MCF 10A (cell line): ENCODE measurements at regions not wholly inside any gene's neighbourhood (a gene's known extent, or its start where the extent isn't known, plus 50 kb on each side); places are given as distances from the start of the nearest gene placed in this dataset.
"Not testable (repeated sequence)": the region's sequence is repeated elsewhere in the genome, so short reads cannot be mapped to it uniquely, and the experiment has no call there.

Experiments used
- BruUV-seq: library from RNA; stranded (reverse); fragments of 400-500 nt; replicated peaks from 2 replicates; lab custom pipeline; 2021; lab: Mats Ljungman, UMichigan
- CTCF ChIA-PET: fragments of 300-600 bp; sonication (Branson Sonifier 250); formaldehyde crosslinking; extraction: SDS; loops from one replicate; lab custom pipeline; 2021; ENCODE audit warnings: antibody characterized with exemption, inconsistent platforms; lab: Yijun Ruan, JAX
- POLR2A ChIA-PET: fragments of 300-600, 350-650 bp; sonication (Branson Sonifier 250); formaldehyde crosslinking; extraction: SDS; loops from one replicate; lab custom pipeline; 2020; ENCODE audit warnings: antibody characterized with exemption, inconsistent platforms; lab: Yijun Ruan, JAX
- DNase-seq: peaks from one replicate; pipeline ENCODE4 v3.0.0-alpha.2; 2018; ENCODE audit not compliant: unreplicated experiment
- H3K27ac Mint-ChIP-seq: one replicate; pipeline ENCODE4 v1.8.0; 2022; ENCODE audit warnings: mild to moderate bottlenecking, low read depth, mixed read lengths; ENCODE audit not compliant: unreplicated experiment
- H3K27me3 Mint-ChIP-seq: one replicate; pipeline ENCODE4 v1.8.0; 2022; ENCODE audit warnings: mixed read lengths; ENCODE audit not compliant: insufficient read depth, unreplicated experiment
- H3K36me3 Mint-ChIP-seq: one replicate; pipeline ENCODE4 v1.8.0; 2022; ENCODE audit warnings: mild to moderate bottlenecking, moderate library complexity, mixed read lengths; ENCODE audit not compliant: insufficient read depth, unreplicated experiment
- H3K4me1 Mint-ChIP-seq: one replicate; pipeline ENCODE4 v1.8.0; 2022; ENCODE audit warnings: mixed read lengths; ENCODE audit not compliant: insufficient read depth, unreplicated experiment
- H3K4me3 Mint-ChIP-seq: one replicate; pipeline ENCODE4 v1.8.0; 2022; ENCODE audit warnings: mild to moderate bottlenecking, moderate library complexity, mixed read lengths; ENCODE audit not compliant: unreplicated experiment
- H3K9me3 Mint-ChIP-seq: one replicate; pipeline ENCODE4 v1.8.0; 2022; ENCODE audit warnings: mixed read lengths; ENCODE audit not compliant: unreplicated experiment
- intact Hi-C: fragments of 100-400 bp; cut with micrococcal nuclease; formaldehyde crosslinking; loops from 2 replicates; pipeline ENCODE4 v1.14.1; 2022
- TF ChIP-seq, protein P1 (sequence below): fragments of 200-600 bp; IDR thresholded peaks from one replicate; pipeline ENCODE4 v1.8.0; 2022; ENCODE audit warnings: antibody characterized with exemption, mild to moderate bottlenecking; ENCODE audit not compliant: unreplicated experiment

DNA sequence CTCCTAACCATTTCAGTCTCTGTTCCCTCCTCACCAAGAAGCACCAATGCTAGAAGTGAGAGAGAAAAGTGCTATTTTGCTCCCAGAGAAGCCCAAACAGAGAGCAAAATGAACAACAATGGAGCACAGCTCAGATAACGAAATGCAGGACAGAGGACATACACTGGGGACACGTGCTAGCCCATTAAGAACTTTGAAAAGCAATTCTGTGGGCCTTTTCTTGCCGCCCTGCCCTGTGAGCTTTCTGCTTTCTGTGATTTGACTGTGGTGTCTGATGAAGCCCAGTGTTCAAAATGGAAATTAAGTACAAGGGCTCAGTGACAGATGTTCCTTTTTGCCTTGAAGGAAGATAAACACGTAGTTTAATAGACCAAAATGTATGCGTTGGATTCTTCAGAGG lies 130.8 kb downstream of the S1PR1 start:
- no peak for DNase-seq
- intact Hi-C loops: no loop called here
- no peaks in the 10 kb centered on the region for H3K27me3 Mint-ChIP-seq
- POLR2A ChIA-PET: no interaction called here
- H3K36me3 Mint-ChIP-seq: peaks cover 3% of the 10 kb centered on the region
- no TSS peak for BruUV-seq
- TF ChIP-seq, protein P1, sequence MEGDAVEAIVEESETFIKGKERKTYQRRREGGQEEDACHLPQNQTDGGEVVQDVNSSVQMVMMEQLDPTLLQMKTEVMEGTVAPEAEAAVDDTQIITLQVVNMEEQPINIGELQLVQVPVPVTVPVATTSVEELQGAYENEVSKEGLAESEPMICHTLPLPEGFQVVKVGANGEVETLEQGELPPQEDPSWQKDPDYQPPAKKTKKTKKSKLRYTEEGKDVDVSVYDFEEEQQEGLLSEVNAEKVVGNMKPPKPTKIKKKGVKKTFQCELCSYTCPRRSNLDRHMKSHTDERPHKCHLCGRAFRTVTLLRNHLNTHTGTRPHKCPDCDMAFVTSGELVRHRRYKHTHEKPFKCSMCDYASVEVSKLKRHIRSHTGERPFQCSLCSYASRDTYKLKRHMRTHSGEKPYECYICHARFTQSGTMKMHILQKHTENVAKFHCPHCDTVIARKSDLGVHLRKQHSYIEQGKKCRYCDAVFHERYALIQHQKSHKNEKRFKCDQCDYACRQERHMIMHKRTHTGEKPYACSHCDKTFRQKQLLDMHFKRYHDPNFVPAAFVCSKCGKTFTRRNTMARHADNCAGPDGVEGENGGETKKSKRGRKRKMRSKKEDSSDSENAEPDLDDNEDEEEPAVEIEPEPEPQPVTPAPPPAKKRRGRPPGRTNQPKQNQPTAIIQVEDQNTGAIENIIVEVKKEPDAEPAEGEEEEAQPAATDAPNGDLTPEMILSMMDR: no peak
- H3K27ac Mint-ChIP-seq: no peak overlapping the region
- no peak overlapping the region for H3K4me3 Mint-ChIP-seq
- peaks cover 9% of the 10 kb centered on the region for H3K4me1 Mint-ChIP-seq
- H3K9me3 Mint-ChIP-seq: no peaks in the 10 kb centered on the region
- CTCF ChIA-PET: interaction anchor here (0.6 to 3.2 kb wide), 6 partner anchors 9 to 1514 kb away, joined by 3 to 20 read pairs (median 3); no protein-coding TSS in a partner anchor

DNA sequence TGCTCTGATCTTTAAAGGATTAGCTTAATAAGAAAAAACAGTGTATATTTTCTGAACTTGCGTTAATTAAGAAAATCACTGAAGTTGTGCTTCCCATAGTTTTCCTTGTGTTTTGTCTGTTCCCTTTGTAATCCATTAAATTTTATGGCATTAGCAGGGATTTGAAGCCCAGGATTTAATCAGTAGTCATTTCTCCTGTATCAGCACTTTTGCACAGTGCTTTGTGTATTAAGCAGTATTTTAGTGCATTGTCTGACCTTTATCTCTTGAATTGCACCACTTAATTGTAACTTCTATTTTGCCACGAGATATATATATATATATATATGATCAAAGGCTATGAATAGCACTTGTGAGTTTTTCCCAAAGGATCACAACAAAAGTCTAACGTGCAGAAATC lies 133.7 kb downstream of the S1PR1 start:
- TF ChIP-seq, protein P1: no peak
- POLR2A ChIA-PET: no interaction called here
- H3K9me3 Mint-ChIP-seq: no peaks in the 10 kb centered on the region
- no peak overlapping the region for H3K27ac Mint-ChIP-seq
- no peak overlapping the region for H3K4me3 Mint-ChIP-seq
- peaks cover 6% of the 10 kb centered on the region for H3K36me3 Mint-ChIP-seq
- intact Hi-C loops: no loop called here
- DNase-seq: no peak
- no TSS peak for BruUV-seq
- CTCF ChIA-PET: interaction anchor here (0.5 to 2.7 kb wide), 3 partner anchors 13 to 82 kb away, joined by 3 to 12 read pairs (median 5); no protein-coding TSS in a partner anchor
- H3K4me1 Mint-ChIP-seq: peaks cover 9% of the 10 kb centered on the region
- H3K27me3 Mint-ChIP-seq: no peaks in the 10 kb centered on the region

DNA sequence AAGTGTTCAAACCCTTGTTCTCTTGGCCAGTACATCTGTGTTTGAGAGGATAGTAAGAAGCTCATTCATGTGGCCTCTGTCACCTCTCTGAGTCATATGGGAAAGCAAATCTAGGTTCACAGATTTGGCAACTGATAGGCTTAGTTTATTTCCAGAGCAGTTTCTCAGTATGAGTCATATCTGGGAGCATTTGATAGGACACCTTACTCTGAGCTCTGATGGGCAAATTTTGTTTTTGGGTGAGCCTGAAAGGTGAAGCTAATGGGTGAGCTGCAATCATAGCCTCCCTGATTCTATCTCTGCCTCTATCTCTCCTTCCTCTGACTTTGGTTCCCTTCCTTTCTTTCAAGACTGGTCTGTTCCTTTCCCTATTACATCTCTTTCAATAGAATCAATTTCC lies 134.4 kb downstream of the S1PR1 start:
- H3K4me3 Mint-ChIP-seq: no peak overlapping the region
- ChIA-PET POLR2A (no interaction called here), CTCF (interaction anchor here (0.9 to 2.7 kb wide), 3 partner anchors 14 to 83 kb away, joined by 3 to 12 read pairs (median 4); no protein-coding TSS in a partner anchor)

DNA sequence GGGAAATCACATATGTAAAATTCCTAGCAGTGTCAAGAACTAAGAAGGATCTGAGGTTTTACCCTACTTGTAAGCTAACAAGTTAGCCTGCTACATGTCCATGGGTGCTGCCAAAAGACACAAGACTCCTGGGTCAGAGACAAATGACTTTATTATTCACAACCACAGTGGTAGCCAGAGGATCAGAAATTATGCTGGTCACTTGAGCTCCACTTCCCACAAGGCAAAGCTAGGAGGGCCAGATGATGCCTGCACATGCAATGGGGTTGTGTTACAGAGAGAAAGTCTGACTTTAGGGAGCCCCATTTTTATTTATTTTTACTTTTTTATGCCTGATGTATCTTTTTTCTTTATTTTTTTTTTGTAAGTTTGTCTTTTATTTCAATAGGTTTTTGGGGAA lies 136.8 kb downstream of the S1PR1 start:
- TF ChIP-seq, protein P1: no peak

More for the DNA sequence above, 134.4 kb downstream of the S1PR1 start:
- peak; percentile 84 for DNase-seq
- TF ChIP-seq, protein P1: no peak
- Mint-ChIP-seq H3K27ac (no peak overlapping the region), H3K4me1 (peaks cover 9% of the 10 kb centered on the region), H3K9me3 (no peaks in the 10 kb centered on the region), H3K27me3 (no peaks in the 10 kb centered on the region), H3K36me3 (peaks cover 6% of the 10 kb centered on the region)
- intact Hi-C loops: no loop called here
- no TSS peak for BruUV-seq

DNA sequence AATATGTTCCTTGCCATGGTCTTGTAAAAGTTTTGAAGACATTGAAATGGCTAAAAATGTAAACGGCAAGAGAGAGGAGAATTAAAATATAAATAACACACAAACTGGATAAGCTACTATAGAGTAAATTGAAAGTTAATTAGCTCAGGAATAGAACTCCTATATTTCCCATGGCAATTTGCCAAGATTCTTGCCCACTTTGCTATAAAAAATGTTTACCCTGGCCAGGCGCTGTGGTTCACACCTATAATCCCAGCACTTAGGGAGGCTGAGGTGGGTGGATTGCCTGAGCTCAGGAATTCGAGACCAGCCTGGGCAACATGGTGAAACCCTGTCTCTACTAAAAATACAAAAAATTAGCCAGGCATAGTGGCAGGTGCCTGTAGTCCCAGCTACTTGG lies 138.6 kb downstream of the S1PR1 start:
- H3K36me3 Mint-ChIP-seq, H3K4me3 Mint-ChIP-seq, H3K27ac Mint-ChIP-seq, POLR2A ChIA-PET, CTCF ChIA-PET, BruUV-seq, H3K4me1 Mint-ChIP-seq, intact Hi-C loops, H3K9me3 Mint-ChIP-seq: not testable (repeated sequence)
- H3K27me3 Mint-ChIP-seq: peaks cover 24% of the 10 kb centered on the region
- DNase-seq: peak; percentile 17

More for the DNA sequence above, 136.8 kb downstream of the S1PR1 start:
- no TSS peak for BruUV-seq
- intact Hi-C loops: no loop called here
- ChIA-PET CTCF (interaction anchor here (0.7 to 1.5 kb wide), 3 partner anchors 9 to 64 kb away, joined by 3 to 7 read pairs (median 3); no protein-coding TSS in a partner anchor), POLR2A (no interaction called here)
- H3K4me1 Mint-ChIP-seq: peaks cover 9% of the 10 kb centered on the region
- H3K9me3 Mint-ChIP-seq: no peaks in the 10 kb centered on the region
- DNase-seq: no peak
- H3K27ac Mint-ChIP-seq: no peak overlapping the region
- no peak overlapping the region for H3K4me3 Mint-ChIP-seq
- peaks cover 6% of the 10 kb centered on the region for H3K36me3 Mint-ChIP-seq
- H3K27me3 Mint-ChIP-seq: peaks cover 5% of the 10 kb centered on the region
